ENCODE measurements at regions not wholly inside any gene's neighbourhood (a gene's known extent, or its start where the extent isn't known, plus 50 kb on each side); places are given as distances from the start of the nearest gene placed in this dataset.

- TF ChIP-seq CTCF (conservative IDR thresholded peaks at IDR 0.05) (no peak), EZH2 (IDR thresholded peaks at IDR 0.05; ENCODE audit: low read depth) (no peak)
Measured at GRCh38 chr11:109961261-109961660, 131.9 kb upstream of the ZC3H12C start.

Measured in PC-9 (cell line).